Activated T-helper 1 cell treated with anti-CD3 and anti-CD28 coated beads, Interleukin-12 subunit alpha, Interleukin-12 subunit beta, Interleukin-2, Interleukin-4 antibody, amounts not matched to agents 30 ng/mL and 10 ng/mL and 1 ng/mL, durations not matched to agents 14 hours and 24 hours and 36 hours (primary cell): ENCODE measurements at regions not wholly inside any gene's neighbourhood (a gene's known extent, or its start where the extent isn't known, plus 50 kb on each side); places are given as distances from the start of the nearest gene placed in this dataset.

Experiments used
- DNase-seq: peaks from one replicate; pipeline ENCODE4 v3.0.0; 2021; ENCODE audit warnings: low spot score
- H3K27ac Mint-ChIP-seq: one replicate; pipeline ENCODE4 v1.8.0; 2021; ENCODE audit warnings: mild to moderate bottlenecking, mixed read lengths
- H3K27me3 Mint-ChIP-seq: one replicate; pipeline ENCODE4 v1.8.0; 2022; ENCODE audit warnings: mild to moderate bottlenecking, moderate library complexity, mixed read lengths; ENCODE audit not compliant: insufficient read depth
- H3K36me3 Mint-ChIP-seq: one replicate; pipeline ENCODE4 v1.8.0; 2021; ENCODE audit warnings: low read depth, mixed read lengths
- H3K4me1 Mint-ChIP-seq: one replicate; pipeline ENCODE4 v1.8.0; 2021; ENCODE audit warnings: low read depth, mixed read lengths
- H3K4me3 Mint-ChIP-seq: one replicate; pipeline ENCODE4 v1.8.0; 2021; ENCODE audit warnings: mild to moderate bottlenecking, moderate library complexity, mixed read lengths
- H3K9me3 Mint-ChIP-seq: one replicate; pipeline ENCODE4 v1.8.0; 2021; ENCODE audit warnings: mixed read lengths
- intact Hi-C: fragments of 100-400 bp; cut with micrococcal nuclease; formaldehyde crosslinking; loops from one replicate; pipeline ENCODE4 v1.15.1; 2024

- Mint-ChIP-seq H3K36me3 (no peaks in the 10 kb centered on the region), H3K27ac (no peak overlapping the region), H3K4me1 (no peaks in the 10 kb centered on the region), H3K4me3 (no peak overlapping the region), H3K9me3 (no peaks in the 10 kb centered on the region), H3K27me3 (no peaks in the 10 kb centered on the region)
- DNase-seq = no peak
- intact Hi-C loops = no loop called here
Measured at GRCh38 chr2:108067820-108068405, 81.6 kb downstream of the SLC5A7 start.

GRCh38 chr2:108069515-108070310, 83.4 kb downstream of the SLC5A7 start:
- H3K9me3 Mint-ChIP-seq = no peaks in the 10 kb centered on the region
- intact Hi-C loops = no loop called here

GRCh38 chr2:108073415-108074072, 87.2 kb downstream of the SLC5A7 start:
- no peaks in the 10 kb centered on the region for H3K4me1 Mint-ChIP-seq
- H3K27me3 Mint-ChIP-seq = no peaks in the 10 kb centered on the region
- intact Hi-C loops = no loop called here
- H3K36me3 Mint-ChIP-seq = no peaks in the 10 kb centered on the region
- no peaks in the 10 kb centered on the region for H3K9me3 Mint-ChIP-seq
- no peak for DNase-seq
- no peak overlapping the region for H3K4me3 Mint-ChIP-seq
- H3K27ac Mint-ChIP-seq = no peak overlapping the region

More at GRCh38 chr2:108069515-108070310, 83.4 kb downstream of the SLC5A7 start:
- H3K4me3 Mint-ChIP-seq = no peak overlapping the region
- no peak overlapping the region for H3K27ac Mint-ChIP-seq
- no peaks in the 10 kb centered on the region for H3K4me1 Mint-ChIP-seq
- H3K27me3 Mint-ChIP-seq = no peaks in the 10 kb centered on the region
- no peak for DNase-seq
- no peaks in the 10 kb centered on the region for H3K36me3 Mint-ChIP-seq

GRCh38 chr2:108074150-108074549, 87.8 kb downstream of the SLC5A7 start:
- Mint-ChIP-seq H3K9me3 (no peaks in the 10 kb centered on the region), H3K27me3 (no peaks in the 10 kb centered on the region), H3K27ac (no peak overlapping the region), H3K4me1 (no peaks in the 10 kb centered on the region), H3K4me3 (no peak overlapping the region), H3K36me3 (no peaks in the 10 kb centered on the region)
- no peak for DNase-seq
- intact Hi-C loops = no loop called here

- H3K4me3 Mint-ChIP-seq = no peak overlapping the region
- H3K27ac Mint-ChIP-seq = no peak overlapping the region
- H3K9me3 Mint-ChIP-seq = no peaks in the 10 kb centered on the region
- H3K27me3 Mint-ChIP-seq = no peaks in the 10 kb centered on the region
- H3K4me1 Mint-ChIP-seq = no peaks in the 10 kb centered on the region
- H3K36me3 Mint-ChIP-seq = no peaks in the 10 kb centered on the region
- DNase-seq = no peak
- intact Hi-C loops = no loop called here
Measured at GRCh38 chr2:108074946-108075345, 88.6 kb downstream of the SLC5A7 start.

GRCh38 chr2:108076527-108076926, 90.2 kb downstream of the SLC5A7 start:
- Mint-ChIP-seq H3K27me3 (no peaks in the 10 kb centered on the region), H3K9me3 (no peaks in the 10 kb centered on the region), H3K27ac (no peak overlapping the region), H3K4me3 (no peak overlapping the region), H3K4me1 (no peaks in the 10 kb centered on the region), H3K36me3 (no peaks in the 10 kb centered on the region)
- intact Hi-C loops = no loop called here
- no peak for DNase-seq

GRCh38 chr2:108079736-108080135, 93.4 kb downstream of the SLC5A7 start:
- DNase-seq = no peak
- H3K4me3 Mint-ChIP-seq = no peak overlapping the region
- no peaks in the 10 kb centered on the region for H3K9me3 Mint-ChIP-seq
- H3K4me1 Mint-ChIP-seq = no peaks in the 10 kb centered on the region
- intact Hi-C loops = no loop called here
- no peaks in the 10 kb centered on the region for H3K36me3 Mint-ChIP-seq
- no peaks in the 10 kb centered on the region for H3K27me3 Mint-ChIP-seq
- no peak overlapping the region for H3K27ac Mint-ChIP-seq

- no peaks in the 10 kb centered on the region for H3K27me3 Mint-ChIP-seq
- H3K9me3 Mint-ChIP-seq = no peaks in the 10 kb centered on the region
Measured at GRCh38 chr2:108080177-108080576, 93.9 kb downstream of the SLC5A7 start.

GRCh38 chr2:108082978-108083377, 96.7 kb downstream of the SLC5A7 start:
- Mint-ChIP-seq H3K4me1 (no peaks in the 10 kb centered on the region), H3K4me3 (no peak overlapping the region), H3K27ac (no peak overlapping the region), H3K9me3 (no peaks in the 10 kb centered on the region), H3K36me3 (no peaks in the 10 kb centered on the region), H3K27me3 (no peaks in the 10 kb centered on the region)
- DNase-seq = no peak
- intact Hi-C loops = no loop called here

More at GRCh38 chr2:108080177-108080576, 93.9 kb downstream of the SLC5A7 start:
- no peak for DNase-seq
- no peak overlapping the region for H3K27ac Mint-ChIP-seq
- H3K36me3 Mint-ChIP-seq = no peaks in the 10 kb centered on the region
- H3K4me1 Mint-ChIP-seq = no peaks in the 10 kb centered on the region
- intact Hi-C loops = no loop called here
- no peak overlapping the region for H3K4me3 Mint-ChIP-seq

- Mint-ChIP-seq H3K4me1 (no peaks in the 10 kb centered on the region), H3K9me3 (no peaks in the 10 kb centered on the region), H3K36me3 (no peaks in the 10 kb centered on the region), H3K4me3 (no peak overlapping the region), H3K27me3 (no peaks in the 10 kb centered on the region), H3K27ac (no peak overlapping the region)
- intact Hi-C loops = no loop called here
- DNase-seq = no peak
Measured at GRCh38 chr2:108084311-108084710, 98.0 kb downstream of the SLC5A7 start.

- no peak overlapping the region for H3K27ac Mint-ChIP-seq
- H3K9me3 Mint-ChIP-seq = no peaks in the 10 kb centered on the region
- H3K36me3 Mint-ChIP-seq = no peaks in the 10 kb centered on the region
- no peak for DNase-seq
- no peaks in the 10 kb centered on the region for H3K4me1 Mint-ChIP-seq
- H3K4me3 Mint-ChIP-seq = no peak overlapping the region
- intact Hi-C loops = no loop called here
- no peaks in the 10 kb centered on the region for H3K27me3 Mint-ChIP-seq
Measured at GRCh38 chr2:108092886-108093285, 106.6 kb downstream of the SLC5A7 start.

GRCh38 chr2:108101481-108101880, 115.2 kb downstream of the SLC5A7 start:
- no peaks in the 10 kb centered on the region for H3K4me1 Mint-ChIP-seq
- no peak overlapping the region for H3K27ac Mint-ChIP-seq
- H3K27me3 Mint-ChIP-seq = no peaks in the 10 kb centered on the region
- no peak for DNase-seq
- intact Hi-C loops = no loop called here
- no peaks in the 10 kb centered on the region for H3K9me3 Mint-ChIP-seq
- H3K36me3 Mint-ChIP-seq = no peaks in the 10 kb centered on the region
- no peak overlapping the region for H3K4me3 Mint-ChIP-seq

- H3K4me3 Mint-ChIP-seq = no peak overlapping the region
- H3K4me1 Mint-ChIP-seq = no peaks in the 10 kb centered on the region
- H3K36me3 Mint-ChIP-seq = no peaks in the 10 kb centered on the region
- intact Hi-C loops = no loop called here
- no peak for DNase-seq
- H3K9me3 Mint-ChIP-seq = peaks cover 6% of the 10 kb centered on the region
- no peak overlapping the region for H3K27ac Mint-ChIP-seq
- no peaks in the 10 kb centered on the region for H3K27me3 Mint-ChIP-seq
Measured at GRCh38 chr2:108106731-108107130, 120.4 kb downstream of the SLC5A7 start.
